ENCODE measurements at regions not wholly inside any gene's neighbourhood (a gene's known extent, or its start where the extent isn't known, plus 50 kb on each side); places are given as distances from the start of the nearest gene placed in this dataset.

DNA sequence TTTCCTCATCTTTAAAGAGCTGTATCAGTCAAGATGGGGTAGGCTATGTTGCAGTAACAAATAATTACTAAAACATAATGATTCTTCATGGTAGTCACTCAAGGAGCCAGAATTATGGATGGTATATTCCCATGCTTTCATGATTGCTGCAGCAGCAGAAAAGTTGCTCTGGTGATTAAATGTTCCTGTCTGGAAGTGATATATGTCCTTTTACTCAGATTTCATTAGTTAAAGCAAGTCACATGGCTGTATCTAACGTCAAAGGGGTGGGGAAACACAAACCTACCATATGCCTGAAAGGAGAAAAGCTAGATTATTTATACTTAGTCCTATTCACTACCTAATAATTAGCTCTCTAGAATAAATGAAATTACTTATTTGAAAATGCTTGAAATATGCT, 594.7 kb downstream of the SOX5 start:
- H3K4me3 ChIP-seq (ENCODE audit: low read depth, low read length), result no peak overlapping the region
- ChIA-PET POLR2A (no interaction called here), CTCF (interaction anchor here (0.6 kb wide), 1 partner anchor 1207 kb away, joined by 3 read pairs; no protein-coding TSS in a partner anchor)
- TF ChIP-seq HOXA7 (CRISPR knock-in tag; IDR thresholded peaks at IDR 0.05; ENCODE audit: borderline replicate concordance), result no peak
- no peak for TF ChIP-seq ZNF792 (tag by site-specific recombination; IDR thresholded peaks at IDR 0.05)
- no peak for TF ChIP-seq ZFP37 (tag by site-specific recombination; IDR thresholded peaks at IDR 0.05)
- TF ChIP-seq ZNF155 (tag by site-specific recombination; IDR thresholded peaks at IDR 0.05), result no peak
- no peak for TF ChIP-seq ZNF23 (tag by site-specific recombination; IDR thresholded peaks at IDR 0.05; ENCODE audit: borderline replicate concordance)
- no peak overlapping the region for H3K27ac ChIP-seq (ENCODE audit: extremely low read depth, low read depth, low read length)
- no peaks in the 10 kb centered on the region for H3K36me3 ChIP-seq (ENCODE audit: control insufficient read depth in 2 of 2, insufficient read depth in 1 of 2, low read length in 2 of 2)
- H3K9me3 ChIP-seq (ENCODE audit: control insufficient read depth, insufficient read depth, low read depth, low read length), result no peaks in the 10 kb centered on the region
- H3K4me1 ChIP-seq (ENCODE audit: control insufficient read depth, insufficient read depth, low read length), result no peaks in the 10 kb centered on the region

DNA sequence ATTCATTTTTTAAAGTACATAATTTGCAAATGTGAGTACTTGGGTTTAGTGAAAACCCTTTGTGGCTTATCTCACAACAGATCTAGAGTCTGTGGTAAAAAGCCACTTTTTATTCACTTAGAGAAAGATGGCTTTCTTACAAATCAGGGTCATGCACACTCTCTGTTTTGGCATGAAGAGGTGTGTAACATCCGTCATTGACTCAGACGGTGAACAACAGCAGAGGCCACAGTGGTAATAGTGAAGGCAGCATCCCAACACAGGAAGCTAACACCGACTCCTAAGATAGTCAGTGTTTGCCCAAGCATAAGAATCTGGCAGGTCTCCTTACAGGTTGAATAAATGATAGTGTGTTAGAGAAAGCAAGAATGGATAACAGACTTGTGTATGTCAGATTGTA, 593.0 kb downstream of the SOX5 start:
- TF ChIP-seq YY2 (tag by site-specific recombination; IDR thresholded peaks at IDR 0.05) (no peak), ZNF548 (tag by site-specific recombination; IDR thresholded peaks at IDR 0.05) (no peak), ZBTB20 (tag by site-specific recombination; IDR thresholded peaks at IDR 0.05) (no peak), OSR2 (tag by site-specific recombination; IDR thresholded peaks at IDR 0.05) (no peak), ZNF16 (tag by site-specific recombination; IDR thresholded peaks at IDR 0.05; ENCODE audit: low read depth) (no peak), ZNF311 (tag by site-specific recombination; IDR thresholded peaks at IDR 0.05; ENCODE audit: borderline replicate concordance) (no peak), ZNF792 (tag by site-specific recombination; IDR thresholded peaks at IDR 0.05) (no peak), GLIS2 (tag by site-specific recombination; IDR thresholded peaks at IDR 0.05) (no peak), ZXDB (tag by site-specific recombination; IDR thresholded peaks at IDR 0.05) (no peak), ZNF776 (tag by site-specific recombination; IDR thresholded peaks at IDR 0.05; ENCODE audit: borderline replicate concordance) (no peak), ZNF600 (tag by site-specific recombination; IDR thresholded peaks at IDR 0.05) (no peak), ZNF560 (tag by site-specific recombination; IDR thresholded peaks at IDR 0.05; ENCODE audit: borderline replicate concordance) (no peak), ZFP41 (tag by site-specific recombination; IDR thresholded peaks at IDR 0.05; ENCODE audit: borderline replicate concordance) (no peak), ZNF658 (tag by site-specific recombination; IDR thresholded peaks at IDR 0.05) (no peak), ZSCAN16 (tag by site-specific recombination; IDR thresholded peaks at IDR 0.05) (no peak), ZNF530 (tag by site-specific recombination; IDR thresholded peaks at IDR 0.05; ENCODE audit: low read depth) (no peak), ZNF24 (tag by site-specific recombination; IDR thresholded peaks at IDR 0.05) (no peak)
- TF ChIP-seq, protein P1, sequence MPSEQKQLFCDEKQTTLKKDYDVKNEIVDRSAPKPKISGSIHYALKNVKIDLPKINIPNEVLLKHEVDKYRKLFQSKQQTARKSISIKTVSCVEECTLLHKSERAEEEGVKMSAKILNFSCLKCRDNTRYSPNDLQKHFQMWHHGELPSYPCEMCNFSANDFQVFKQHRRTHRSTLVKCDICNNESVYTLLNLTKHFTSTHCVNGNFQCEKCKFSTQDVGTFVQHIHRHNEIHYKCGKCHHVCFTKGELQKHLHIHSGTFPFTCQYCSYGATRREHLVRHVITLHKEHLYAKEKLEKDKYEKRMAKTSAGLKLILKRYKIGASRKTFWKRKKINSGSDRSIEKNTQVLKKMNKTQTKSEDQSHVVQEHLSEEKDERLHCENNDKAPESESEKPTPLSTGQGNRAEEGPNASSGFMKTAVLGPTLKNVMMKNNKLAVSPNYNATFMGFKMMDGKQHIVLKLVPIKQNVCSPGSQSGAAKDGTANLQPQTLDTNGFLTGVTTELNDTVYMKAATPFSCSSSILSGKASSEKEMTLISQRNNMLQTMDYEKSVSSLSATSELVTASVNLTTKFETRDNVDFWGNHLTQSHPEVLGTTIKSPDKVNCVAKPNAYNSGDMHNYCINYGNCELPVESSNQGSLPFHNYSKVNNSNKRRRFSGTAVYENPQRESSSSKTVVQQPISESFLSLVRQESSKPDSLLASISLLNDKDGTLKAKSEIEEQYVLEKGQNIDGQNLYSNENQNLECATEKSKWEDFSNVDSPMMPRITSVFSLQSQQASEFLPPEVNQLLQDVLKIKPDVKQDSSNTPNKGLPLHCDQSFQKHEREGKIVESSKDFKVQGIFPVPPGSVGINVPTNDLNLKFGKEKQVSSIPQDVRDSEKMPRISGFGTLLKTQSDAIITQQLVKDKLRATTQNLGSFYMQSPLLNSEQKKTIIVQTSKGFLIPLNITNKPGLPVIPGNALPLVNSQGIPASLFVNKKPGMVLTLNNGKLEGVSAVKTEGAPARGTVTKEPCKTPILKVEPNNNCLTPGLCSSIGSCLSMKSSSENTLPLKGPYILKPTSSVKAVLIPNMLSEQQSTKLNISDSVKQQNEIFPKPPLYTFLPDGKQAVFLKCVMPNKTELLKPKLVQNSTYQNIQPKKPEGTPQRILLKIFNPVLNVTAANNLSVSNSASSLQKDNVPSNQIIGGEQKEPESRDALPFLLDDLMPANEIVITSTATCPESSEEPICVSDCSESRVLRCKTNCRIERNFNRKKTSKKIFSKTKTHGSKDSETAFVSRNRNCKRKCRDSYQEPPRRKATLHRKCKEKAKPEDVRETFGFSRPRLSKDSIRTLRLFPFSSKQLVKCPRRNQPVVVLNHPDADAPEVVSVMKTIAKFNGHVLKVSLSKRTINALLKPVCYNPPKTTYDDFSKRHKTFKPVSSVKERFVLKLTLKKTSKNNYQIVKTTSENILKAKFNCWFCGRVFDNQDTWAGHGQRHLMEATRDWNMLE (tag by site-specific recombination; conservative IDR thresholded peaks at IDR 0.05; ENCODE audit: low read depth), result no peak
- TF ChIP-seq, protein P2, sequence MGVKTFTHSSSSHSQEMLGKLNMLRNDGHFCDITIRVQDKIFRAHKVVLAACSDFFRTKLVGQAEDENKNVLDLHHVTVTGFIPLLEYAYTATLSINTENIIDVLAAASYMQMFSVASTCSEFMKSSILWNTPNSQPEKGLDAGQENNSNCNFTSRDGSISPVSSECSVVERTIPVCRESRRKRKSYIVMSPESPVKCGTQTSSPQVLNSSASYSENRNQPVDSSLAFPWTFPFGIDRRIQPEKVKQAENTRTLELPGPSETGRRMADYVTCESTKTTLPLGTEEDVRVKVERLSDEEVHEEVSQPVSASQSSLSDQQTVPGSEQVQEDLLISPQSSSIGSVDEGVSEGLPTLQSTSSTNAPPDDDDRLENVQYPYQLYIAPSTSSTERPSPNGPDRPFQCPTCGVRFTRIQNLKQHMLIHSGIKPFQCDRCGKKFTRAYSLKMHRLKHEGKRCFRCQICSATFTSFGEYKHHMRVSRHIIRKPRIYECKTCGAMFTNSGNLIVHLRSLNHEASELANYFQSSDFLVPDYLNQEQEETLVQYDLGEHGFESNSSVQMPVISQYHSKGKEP (tag by site-specific recombination; IDR thresholded peaks at IDR 0.05), result no peak
- POLR2A ChIA-PET, result no interaction called here
- Histone ChIP-seq H3K36me3 (ENCODE audit: control insufficient read depth in 2 of 2, insufficient read depth in 1 of 2, low read length in 2 of 2) (no peaks in the 10 kb centered on the region), H3K4me3 (ENCODE audit: low read depth, low read length) (no peak overlapping the region), H3K4me1 (ENCODE audit: control insufficient read depth, insufficient read depth, low read length) (no peaks in the 10 kb centered on the region), H3K27ac (ENCODE audit: extremely low read depth, low read depth, low read length) (no peak overlapping the region), H3K9me3 (ENCODE audit: control insufficient read depth, insufficient read depth, low read depth, low read length) (no peaks in the 10 kb centered on the region)
- CTCF ChIA-PET, result no interaction called here
